OCI-LY3 (cell line): ENCODE measurements at regions not wholly inside any gene's neighbourhood (a gene's known extent, or its start where the extent isn't known, plus 50 kb on each side); places are given as distances from the start of the nearest gene placed in this dataset.

Source experiments
- CTCF ChIP-seq: fragments of 200-600, 300-600 bp; sonication (generic); IDR thresholded peaks from 2 replicates; pipeline ENCODE4 v1.5.1; 2014; ENCODE audit warnings: antibody characterized with exemption, low read length, low read depth
- EZH2phosphoT487 ChIP-seq: fragments of 200-600 bp; shearing (Covaris generic); IDR thresholded peaks from 2 replicates; pipeline ENCODE4 v1.6.1; 2018; ENCODE audit warnings: antibody characterized with exemption, mixed run types, low read depth

DNA sequence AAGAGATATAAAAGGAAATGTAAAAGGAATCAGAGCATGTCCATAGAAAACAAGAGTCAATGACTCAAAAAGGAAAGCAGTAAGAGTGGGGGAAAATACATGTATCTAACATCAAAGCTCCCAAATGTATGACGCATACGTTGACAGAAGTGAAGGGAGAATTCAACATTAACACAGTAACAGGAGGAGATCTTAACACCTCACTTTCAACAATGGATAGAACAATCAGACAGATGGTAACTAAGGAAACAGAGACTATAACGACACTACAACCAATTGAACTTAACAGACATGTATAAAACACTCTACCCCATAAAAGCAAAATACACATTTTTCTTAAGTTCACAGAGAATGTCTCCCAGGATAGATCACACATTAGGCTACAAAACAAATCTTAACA is 774.8 kb upstream of the ARGLU1 start:
- no peak for TF ChIP-seq CTCF
- TF ChIP-seq EZH2phosphoT487 = no peak
